ENCODE measurements at regions not wholly inside any gene's neighbourhood (a gene's known extent, or its start where the extent isn't known, plus 50 kb on each side); places are given as distances from the start of the nearest gene placed in this dataset.
"Not testable (repeated sequence)": the region's sequence is repeated elsewhere in the genome, so short reads cannot be mapped to it uniquely, and the experiment has no call there.

- no peak for DNase-seq
Measured at GRCh38 chr16:85278839-85279238, 166.6 kb upstream of the CIBAR2 start.

- no peak for DNase-seq
Measured at GRCh38 chr16:85279402-85279801, 167.1 kb upstream of the CIBAR2 start.

- DNase-seq: peak in 1 of 2 donors; percentile 16
Measured at GRCh38 chr16:85279825-85280545, 167.7 kb upstream of the CIBAR2 start.

GRCh38 chr16:85281181-85281580 is 168.9 kb upstream of the CIBAR2 start:
- DNase-seq: no peak

- DNase-seq: peak; percentile 22 to 55
Measured at GRCh38 chr16:85282842-85283241, 170.6 kb upstream of the CIBAR2 start.

- DNase-seq: no peak
Measured at GRCh38 chr16:85283305-85284050, 171.2 kb upstream of the CIBAR2 start.

- no peak for DNase-seq
Measured at GRCh38 chr16:85284141-85284817, 172.0 kb upstream of the CIBAR2 start.

GRCh38 chr16:85285681-85286065 is 173.4 kb upstream of the CIBAR2 start:
- no peak for DNase-seq

GRCh38 chr16:85286066-85286831 is 174.0 kb upstream of the CIBAR2 start:
- no peak for DNase-seq

GRCh38 chr16:85286951-85287814 is 174.9 kb upstream of the CIBAR2 start:
- DNase-seq: peak in 1 of 2 donors; percentile 15

- not testable (repeated sequence) for DNase-seq
Measured at GRCh38 chr16:85287815-85288109, 175.5 kb upstream of the CIBAR2 start.

GRCh38 chr16:85288341-85288868 is 176.1 kb upstream of the CIBAR2 start:
- no peak for DNase-seq

GRCh38 chr16:85288869-85289660 is 176.8 kb upstream of the CIBAR2 start:
- no peak for DNase-seq

- DNase-seq: peak; percentile 24 to 62
Measured at GRCh38 chr16:85289760-85290625, 177.7 kb upstream of the CIBAR2 start.

- no peak for DNase-seq
Measured at GRCh38 chr16:85290626-85291301, 178.5 kb upstream of the CIBAR2 start.

- peak; percentile 62 to 67 for DNase-seq
Measured at GRCh38 chr16:85291302-85292148, 179.3 kb upstream of the CIBAR2 start.

GRCh38 chr16:85293458-85293857 is 181.2 kb upstream of the CIBAR2 start:
- no peak for DNase-seq
